ENCODE measurements at regions not wholly inside any gene's neighbourhood (a gene's known extent, or its start where the extent isn't known, plus 50 kb on each side); places are given as distances from the start of the nearest gene placed in this dataset.
A peak's percentile ranks its signal among the peaks of the same experiment; 100 is the strongest.

GRCh38 chr6:71510057-71510713 is 221.6 kb downstream of the OGFRL1 start:
- H3K27ac ChIP-seq (ENCODE audit: low read depth, low read length): no peak overlapping the region
- ChIA-PET POLR2A (no interaction called here), CTCF (interaction anchor here (0.6 to 2.7 kb wide), 5 partner anchors 114 to 495 kb away, joined by 3 to 14 read pairs (median 4); no protein-coding TSS in a partner anchor), RAD21 (ENCODE audit: low non-redundant PET in 1 of 2, low total read pairs in 2 of 2, uncharacterized antibody in 2 of 2, unreplicated experiment in 2 of 2) (no interaction called here)
- no peaks in the 10 kb centered on the region for H3K27me3 ChIP-seq (ENCODE audit: insufficient read depth, low read length)
- no peak overlapping the region for H3K4me2 ChIP-seq (ENCODE audit: low read length)
- intact Hi-C loops (cut with micrococcal nuclease): loop anchor here (1.0 to 5.0 kb wide), 2 partner anchors 126 to 318 kb away; no protein-coding TSS in a partner anchor
- no peak for TF ChIP-seq SP1 (IDR thresholded peaks at IDR 0.05; ENCODE audit: low read depth)
- no peak for TF ChIP-seq SRF (IDR thresholded peaks at IDR 0.05; ENCODE audit: low read depth)
- peak; percentile 67 for TF ChIP-seq RAD21 (IDR thresholded peaks at IDR 0.05; ENCODE audit: low read depth)
- peak; percentile 37 to 42 (median 41); a peak in 4 of 6 replicates for TF ChIP-seq CTCF (IDR thresholded peaks at IDR 0.05 in 2 of 3, conservative IDR thresholded peaks at IDR 0.05 in 1 of 3; ENCODE audit: borderline replicate concordance in 1 of 3, insufficient read depth in 1 of 3, low read depth in 2 of 3, low read length in 2 of 3)
- TF ChIP-seq TCF7L2 (IDR thresholded peaks at IDR 0.05; ENCODE audit: borderline replicate concordance, extremely low read depth, insufficient read depth, insufficient read length): no peak
- no peaks in the 10 kb centered on the region for H3K4me1 ChIP-seq (ENCODE audit: control insufficient read depth in 1 of 2, insufficient read depth in 2 of 2, low read length in 2 of 2)
- no peak overlapping the region for H3K9ac ChIP-seq (ENCODE audit: low read length)
- H3K9me3 ChIP-seq (ENCODE audit: control insufficient read depth in 1 of 2, insufficient read depth in 1 of 2, low read depth in 1 of 2, low read length in 2 of 2): no peaks in the 10 kb centered on the region
- H3K36me3 ChIP-seq (ENCODE audit: control insufficient read depth in 1 of 2, insufficient read depth in 2 of 2, low read length in 2 of 2): no peaks in the 10 kb centered on the region
- no peak overlapping the region for H2AFZ ChIP-seq (ENCODE audit: low read depth, low read length, poor library complexity, severe bottlenecking)
- ATAC-seq: peak; percentile 57
- H3K4me3 ChIP-seq (replicated peaks in 1 of 2; ENCODE audit: low read depth in 1 of 2, low read length in 2 of 2): no peak overlapping the region
- no TSS peak for BruUV-seq (replicated peaks)
- H4K20me1 ChIP-seq (ENCODE audit: insufficient read depth): no peaks in the 10 kb centered on the region
- no peaks in the 10 kb centered on the region for H3K79me2 ChIP-seq (ENCODE audit: insufficient read depth, low read length)
- peak; percentile 27 for DNase-seq (ENCODE audit: low read depth, low spot score)
- no peaks in the 10 kb centered on the region for H3K9me2 ChIP-seq (ENCODE audit: insufficient read depth)

GRCh38 chr6:71510856-71511255 is 222.2 kb downstream of the OGFRL1 start:
- no peak overlapping the region for H3K27ac ChIP-seq (ENCODE audit: low read depth, low read length)
- no peak overlapping the region for H3K4me3 ChIP-seq (replicated peaks in 1 of 2; ENCODE audit: low read depth in 1 of 2, low read length in 2 of 2)
- no peaks in the 10 kb centered on the region for H3K4me1 ChIP-seq (ENCODE audit: control insufficient read depth in 1 of 2, insufficient read depth in 2 of 2, low read length in 2 of 2)
- ChIA-PET CTCF (interaction anchor here (2.1 to 2.7 kb wide), 2 partner anchors 126 to 128 kb away, joined by 10 to 14 read pairs; no protein-coding TSS in a partner anchor), POLR2A (no interaction called here), RAD21 (ENCODE audit: low non-redundant PET in 1 of 2, low total read pairs in 2 of 2, uncharacterized antibody in 2 of 2, unreplicated experiment in 2 of 2) (no interaction called here)
- no peaks in the 10 kb centered on the region for H3K36me3 ChIP-seq (ENCODE audit: control insufficient read depth in 1 of 2, insufficient read depth in 2 of 2, low read length in 2 of 2)
- H3K4me2 ChIP-seq (ENCODE audit: low read length): no peak overlapping the region
- BruUV-seq (replicated peaks): no TSS peak
- H3K27me3 ChIP-seq (ENCODE audit: insufficient read depth, low read length): no peaks in the 10 kb centered on the region
- H2AFZ ChIP-seq (ENCODE audit: low read depth, low read length, poor library complexity, severe bottlenecking): no peak overlapping the region
- ATAC-seq (no peak), DNase-seq (ENCODE audit: low read depth, low spot score) (no peak)
- H3K9ac ChIP-seq (ENCODE audit: low read length): no peak overlapping the region
- no peaks in the 10 kb centered on the region for H3K79me2 ChIP-seq (ENCODE audit: insufficient read depth, low read length)
- no peaks in the 10 kb centered on the region for H3K9me2 ChIP-seq (ENCODE audit: insufficient read depth)
- no peaks in the 10 kb centered on the region for H3K9me3 ChIP-seq (ENCODE audit: control insufficient read depth in 1 of 2, insufficient read depth in 1 of 2, low read depth in 1 of 2, low read length in 2 of 2)
- intact Hi-C loops (cut with micrococcal nuclease): loop anchor here (1.0 to 5.0 kb wide), 2 partner anchors 127 to 319 kb away; no protein-coding TSS in a partner anchor
- no peaks in the 10 kb centered on the region for H4K20me1 ChIP-seq (ENCODE audit: insufficient read depth)
- no peak for TF ChIP-seq POLR2A (IDR thresholded peaks at IDR 0.05; ENCODE audit: borderline replicate concordance, extremely low read depth, insufficient read depth, insufficient read length)
- no peak for TF ChIP-seq JUND (IDR thresholded peaks at IDR 0.05)
- TF ChIP-seq REST (IDR thresholded peaks at IDR 0.05; ENCODE audit: low read depth): no peak
- TF ChIP-seq TCF7L2 (IDR thresholded peaks at IDR 0.05; ENCODE audit: borderline replicate concordance, extremely low read depth, insufficient read depth, insufficient read length): no peak
- no peak for TF ChIP-seq ZBTB33 (IDR thresholded peaks at IDR 0.05; ENCODE audit: extremely low read depth, insufficient replicate concordance, low read length)
- no peak for TF ChIP-seq ZNF274 (IDR thresholded peaks at IDR 0.05; ENCODE audit: low read depth, low read length)
- TF ChIP-seq EZH2 (IDR thresholded peaks at IDR 0.05): no peak

Measured in HCT116 (cell line).